Parathyroid adenoma (tissue), 2 donors: ENCODE measurements at regions not wholly inside any gene's neighbourhood (a gene's known extent, or its start where the extent isn't known, plus 50 kb on each side); places are given as distances from the start of the nearest gene placed in this dataset.
"Not testable (repeated sequence)": the region's sequence is repeated elsewhere in the genome, so short reads cannot be mapped to it uniquely, and the experiment has no call there.

Experiments
- H2AFZ ChIP-seq: fragments of 300-600 bp; sonication (generic); one replicate; pipeline ENCODE4 v1.7.0; 2017; ENCODE audit warnings: antibody characterized with exemption, mild to moderate bottlenecking
- H3K27ac ChIP-seq: fragments of 300-600 bp; sonication (generic); one replicate; pipeline ENCODE4 v1.7.0; 2017
- H3K27me3 ChIP-seq: fragments of 300-600 bp; sonication (generic); one replicate; pipeline ENCODE4 v1.7.0; 2017; ENCODE audit warnings: low read length; ENCODE audit not compliant: control insufficient read depth, insufficient read depth
- H3K36me3 ChIP-seq: fragments of 300-600 bp; sonication (generic); one replicate; pipeline ENCODE4 v1.7.0; 2017; ENCODE audit warnings: low read length; ENCODE audit not compliant: control insufficient read depth, insufficient read depth
- H3K4me1 ChIP-seq: fragments of 300-600 bp; sonication (generic); one replicate; pipeline ENCODE4 v1.7.0; 2017; ENCODE audit warnings: control low read depth
- H3K4me2 ChIP-seq: fragments of 300-600 bp; sonication (generic); one replicate; pipeline ENCODE4 v1.7.0; 2017; ENCODE audit warnings: low read length
- H3K4me3 ChIP-seq: fragments of 300-600 bp; sonication (generic); one replicate; pipeline ENCODE4 v1.7.0; 2017; ENCODE audit warnings: low read depth, low read length
- H3K79me2 ChIP-seq: fragments of 300-600 bp; sonication (generic); one replicate; pipeline ENCODE4 v1.7.0; 2017; ENCODE audit warnings: control low read depth
- H3K9ac ChIP-seq: fragments of 300-600 bp; sonication (generic); one replicate; pipeline ENCODE4 v1.7.0; 2017; ENCODE audit warnings: mild to moderate bottlenecking
- H3K9me3 ChIP-seq: fragments of 300-600 bp; sonication (generic); one replicate; pipeline ENCODE4 v1.7.0; 2017; ENCODE audit warnings: low read length; ENCODE audit not compliant: control insufficient read depth
- TF ChIP-seq, protein P1 (sequence below): fragments of 300-600 bp; sonication (generic); IDR thresholded peaks from one replicate; pipeline ENCODE4 v1.7.0; 2017; ENCODE audit warnings: antibody characterized with exemption, mild to moderate bottlenecking
- donor health status: primary hyperparathyroidism.

DNA sequence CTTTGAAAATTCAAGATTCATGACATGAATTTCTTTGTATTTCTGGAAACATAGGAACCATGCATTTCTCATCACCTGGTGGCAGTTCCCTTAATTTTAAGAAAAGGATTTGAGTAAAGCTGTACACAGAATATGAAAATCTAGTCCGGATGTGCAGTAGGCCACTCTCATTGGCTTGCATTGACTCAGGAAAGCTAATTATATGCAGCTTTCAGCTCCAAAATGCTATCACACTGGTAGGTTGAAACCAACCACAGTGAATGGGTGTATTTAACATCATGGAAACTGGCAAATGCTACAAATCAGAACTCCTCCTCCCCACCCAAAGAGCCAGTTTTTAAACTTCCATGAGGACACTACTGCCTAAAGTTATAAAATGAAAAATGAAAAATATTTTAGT, 161.6 kb upstream of the FBXL17 start:
- H2AFZ ChIP-seq = no peak overlapping the region
- H3K27ac ChIP-seq = no peak overlapping the region
- no peak overlapping the region for H3K4me2 ChIP-seq
- H3K4me1 ChIP-seq = no peaks in the 10 kb centered on the region
- no peak overlapping the region for H3K9ac ChIP-seq
- no peaks in the 10 kb centered on the region for H3K9me3 ChIP-seq
- TF ChIP-seq, protein P1, sequence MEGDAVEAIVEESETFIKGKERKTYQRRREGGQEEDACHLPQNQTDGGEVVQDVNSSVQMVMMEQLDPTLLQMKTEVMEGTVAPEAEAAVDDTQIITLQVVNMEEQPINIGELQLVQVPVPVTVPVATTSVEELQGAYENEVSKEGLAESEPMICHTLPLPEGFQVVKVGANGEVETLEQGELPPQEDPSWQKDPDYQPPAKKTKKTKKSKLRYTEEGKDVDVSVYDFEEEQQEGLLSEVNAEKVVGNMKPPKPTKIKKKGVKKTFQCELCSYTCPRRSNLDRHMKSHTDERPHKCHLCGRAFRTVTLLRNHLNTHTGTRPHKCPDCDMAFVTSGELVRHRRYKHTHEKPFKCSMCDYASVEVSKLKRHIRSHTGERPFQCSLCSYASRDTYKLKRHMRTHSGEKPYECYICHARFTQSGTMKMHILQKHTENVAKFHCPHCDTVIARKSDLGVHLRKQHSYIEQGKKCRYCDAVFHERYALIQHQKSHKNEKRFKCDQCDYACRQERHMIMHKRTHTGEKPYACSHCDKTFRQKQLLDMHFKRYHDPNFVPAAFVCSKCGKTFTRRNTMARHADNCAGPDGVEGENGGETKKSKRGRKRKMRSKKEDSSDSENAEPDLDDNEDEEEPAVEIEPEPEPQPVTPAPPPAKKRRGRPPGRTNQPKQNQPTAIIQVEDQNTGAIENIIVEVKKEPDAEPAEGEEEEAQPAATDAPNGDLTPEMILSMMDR = no peak
- no peaks in the 10 kb centered on the region for H3K36me3 ChIP-seq
- H3K27me3 ChIP-seq = no peaks in the 10 kb centered on the region
- H3K79me2 ChIP-seq = no peaks in the 10 kb centered on the region
- no peak overlapping the region for H3K4me3 ChIP-seq

DNA sequence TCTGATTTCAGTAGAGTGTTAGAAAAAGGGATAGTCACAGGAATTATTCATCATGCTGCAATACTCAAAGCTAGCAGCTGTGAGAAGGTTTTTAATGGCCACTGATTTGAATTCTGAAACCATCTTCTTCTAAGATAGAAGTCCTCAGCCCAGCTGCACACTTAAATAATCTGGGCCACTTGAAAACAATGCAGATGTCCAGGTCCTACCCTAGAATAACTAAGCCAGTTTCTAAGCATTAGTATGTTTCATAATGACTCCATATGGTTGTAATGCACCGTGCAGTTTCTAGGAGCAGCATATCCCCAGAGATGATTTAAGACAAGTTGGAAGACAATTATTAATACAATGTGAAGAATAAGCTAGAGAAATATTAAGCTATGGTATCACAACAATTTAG, 159.9 kb upstream of the FBXL17 start:
- Histone ChIP-seq H3K79me2 (no peaks in the 10 kb centered on the region), H3K4me1 (no peaks in the 10 kb centered on the region), H3K27me3 (no peaks in the 10 kb centered on the region), H3K9me3 (no peaks in the 10 kb centered on the region), H2AFZ (no peak overlapping the region), H3K27ac (no peak overlapping the region), H3K4me3 (no peak overlapping the region), H3K4me2 (no peak overlapping the region), H3K9ac (no peak overlapping the region), H3K36me3 (no peaks in the 10 kb centered on the region)
- TF ChIP-seq, protein P1 = no peak

DNA sequence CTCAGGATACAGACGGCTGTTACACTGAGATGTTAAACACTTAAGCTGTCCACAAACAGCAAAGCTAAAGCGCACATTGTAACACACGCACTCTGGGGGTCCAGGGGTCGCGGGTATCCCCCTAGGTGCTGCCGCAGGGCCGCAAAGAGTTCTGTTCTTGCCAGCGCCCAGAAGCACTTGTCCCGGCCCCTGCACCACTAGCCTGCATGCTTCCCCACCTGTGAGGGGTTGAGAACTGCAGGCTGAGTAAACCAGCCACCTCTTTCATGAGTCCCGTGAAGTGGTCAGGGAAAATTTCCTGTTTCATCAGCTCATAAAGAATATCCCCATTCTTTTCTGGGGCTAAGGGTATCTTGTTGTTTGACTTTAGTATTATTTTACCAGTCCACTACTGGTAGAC, 154.4 kb upstream of the FBXL17 start:
- Histone ChIP-seq H3K4me1 (no peaks in the 10 kb centered on the region), H3K79me2 (no peaks in the 10 kb centered on the region), H3K4me3 (no peak overlapping the region), H3K27ac (no peak overlapping the region), H3K36me3 (no peaks in the 10 kb centered on the region), H3K27me3 (no peaks in the 10 kb centered on the region), H3K9me3 (no peaks in the 10 kb centered on the region), H3K4me2 (no peak overlapping the region), H3K9ac (no peak overlapping the region), H2AFZ (no peak overlapping the region)
- TF ChIP-seq, protein P1 = no peak

DNA sequence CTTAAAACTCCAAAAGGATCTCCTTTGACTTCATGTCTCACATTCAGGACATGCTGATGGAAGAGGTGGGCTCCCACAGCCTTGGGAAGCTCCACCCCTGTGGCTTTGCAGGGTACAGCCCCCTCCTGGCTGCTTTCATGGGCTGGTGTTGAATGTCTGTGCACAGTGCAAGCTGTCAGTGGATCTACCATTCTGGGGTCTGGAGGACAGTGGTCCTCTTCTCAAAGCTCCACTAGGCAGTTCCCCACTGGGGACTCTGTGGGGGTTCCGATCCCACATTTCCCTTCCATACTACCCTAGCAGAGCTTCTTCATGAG, 150.2 kb upstream of the FBXL17 start:
- not testable (repeated sequence) for H3K4me3 ChIP-seq, H3K36me3 ChIP-seq, H3K4me2 ChIP-seq, H3K4me1 ChIP-seq, H3K9me3 ChIP-seq, H3K79me2 ChIP-seq, H2AFZ ChIP-seq, H3K27ac ChIP-seq, H3K9ac ChIP-seq, H3K27me3 ChIP-seq

DNA sequence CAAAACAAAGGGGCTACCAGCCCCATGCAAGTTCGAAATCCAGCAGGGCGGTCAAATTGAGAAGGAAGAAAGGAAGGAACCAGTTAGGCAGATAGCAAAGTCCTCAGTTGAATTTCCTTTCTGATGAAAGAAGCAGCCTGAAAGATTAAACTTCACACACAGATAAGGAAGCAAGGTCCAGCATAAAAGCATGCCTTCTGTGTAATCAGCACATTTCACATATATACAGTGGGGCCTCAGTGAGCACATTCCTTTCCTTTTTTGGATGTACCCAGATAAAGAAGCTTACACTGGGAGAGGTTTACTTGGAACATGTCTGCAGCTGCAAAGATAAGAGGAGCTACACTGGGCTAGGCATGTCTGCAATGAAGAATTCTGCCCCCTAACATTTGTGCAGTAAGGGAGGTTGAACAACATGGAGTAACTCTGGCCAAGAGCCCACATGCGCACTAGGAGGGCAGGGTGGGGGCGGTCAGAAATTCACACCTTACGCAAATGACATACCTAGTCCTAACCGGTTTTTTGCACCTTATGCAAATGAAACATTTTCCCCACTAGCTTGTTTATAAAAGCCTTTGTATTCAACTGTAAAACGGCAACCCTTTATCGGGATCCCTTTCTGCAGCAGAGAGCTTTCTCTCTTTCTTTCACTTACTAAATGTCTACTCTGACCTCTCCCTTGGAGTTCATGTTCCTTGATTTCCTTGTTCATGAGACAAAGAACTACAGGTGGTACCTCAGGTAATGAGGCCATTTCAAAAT, 149.7 kb upstream of the FBXL17 start:
- Histone ChIP-seq H3K27me3 (no peaks in the 10 kb centered on the region), H2AFZ (no peak overlapping the region), H3K4me3 (no peak overlapping the region), H3K4me2 (no peak overlapping the region), H3K36me3 (no peaks in the 10 kb centered on the region), H3K9ac (no peak overlapping the region), H3K27ac (no peak overlapping the region), H3K9me3 (no peaks in the 10 kb centered on the region), H3K79me2 (no peaks in the 10 kb centered on the region), H3K4me1 (no peaks in the 10 kb centered on the region)
- TF ChIP-seq, protein P1 = no peak
